Activated B cell treated with CpG ODN at 0.5 μM for 24 hours (primary cell): ENCODE measurements at regions not wholly inside any gene's neighbourhood (a gene's known extent, or its start where the extent isn't known, plus 50 kb on each side); places are given as distances from the start of the nearest gene placed in this dataset.
"Not testable (repeated sequence)": the region's sequence is repeated elsewhere in the genome, so short reads cannot be mapped to it uniquely, and the experiment has no call there.

Experiments used
- ATAC-seq: fragments of 200-7000 bp; cut with Tn5 transposase; one replicate; pipeline ENCODE4 v1.10.0; 2021; ENCODE audit warnings: low read depth, mild to moderate bottlenecking, moderate library complexity
- CTCF ChIA-PET: fragments of 350-600 bp; sonication (Branson Sonifier 250); formaldehyde crosslinking; loops from one replicate; lab custom pipeline; 2021; ENCODE audit warnings: antibody characterized with exemption; lab: Charles Lee
- POLR2A ChIA-PET: fragments of 350-600 bp; sonication (Branson Sonifier 250); formaldehyde crosslinking; loops from one replicate; lab custom pipeline; 2021; ENCODE audit warnings: antibody characterized with exemption; lab: Charles Lee
- DNase-seq: peaks from one replicate; pipeline ENCODE4 v3.0.0; 2022
- H3K27ac Mint-ChIP-seq: one replicate; pipeline ENCODE4 v1.8.0; 2020; ENCODE audit warnings: mixed read lengths
- H3K27me3 Mint-ChIP-seq: one replicate; pipeline ENCODE4 v1.8.0; 2021; ENCODE audit warnings: mixed read lengths
- H3K36me3 Mint-ChIP-seq: one replicate; pipeline ENCODE4 v1.8.0; 2021; ENCODE audit warnings: low read depth, mixed read lengths
- H3K4me1 Mint-ChIP-seq: one replicate; pipeline ENCODE4 v1.8.0; 2021; ENCODE audit warnings: mixed read lengths
- H3K4me3 Mint-ChIP-seq: one replicate; pipeline ENCODE4 v1.8.0; 2020; ENCODE audit warnings: mild to moderate bottlenecking, mixed read lengths
- H3K9me3 Mint-ChIP-seq: one replicate; pipeline ENCODE4 v1.8.0; 2020; ENCODE audit warnings: mixed read lengths
- intact Hi-C: fragments of 100-400 bp; cut with micrococcal nuclease; formaldehyde crosslinking; loops from one replicate; pipeline ENCODE4 v1.15.1; 2024
- TF ChIP-seq, protein P1 (sequence below): fragments of 200-600 bp; IDR thresholded peaks from one replicate; pipeline ENCODE4 v1.8.0; 2022; ENCODE audit warnings: antibody characterized with exemption, mild to moderate bottlenecking

DNA sequence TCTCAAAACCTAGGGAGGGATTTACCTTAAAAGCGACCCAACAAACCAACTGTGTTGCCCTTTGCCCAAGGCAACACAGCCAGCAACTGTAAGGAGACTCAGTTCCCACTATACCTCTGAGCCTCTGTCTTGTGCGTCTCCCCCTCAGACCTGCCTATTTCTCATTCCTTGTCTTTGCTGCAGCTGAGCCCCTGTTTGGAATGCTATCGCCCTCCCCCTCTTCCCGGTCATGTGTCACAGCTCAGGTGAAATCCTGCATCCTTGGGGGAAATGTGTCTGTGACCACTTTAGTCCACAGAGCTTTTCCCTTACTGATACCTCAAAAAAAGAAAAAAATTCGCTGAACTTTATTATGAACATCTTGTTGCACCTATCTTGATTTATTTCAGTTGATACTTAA is 52.0 kb upstream of the LRIG1 start:
- Mint-ChIP-seq H3K9me3 (no peaks in the 10 kb centered on the region), H3K4me1 (peaks cover 16% of the 10 kb centered on the region), H3K27me3 (peaks cover 35% of the 10 kb centered on the region), H3K36me3 (no peaks in the 10 kb centered on the region), H3K4me3 (no peak overlapping the region), H3K27ac (no peak overlapping the region)
- POLR2A ChIA-PET = no interaction called here
- TF ChIP-seq, protein P1, sequence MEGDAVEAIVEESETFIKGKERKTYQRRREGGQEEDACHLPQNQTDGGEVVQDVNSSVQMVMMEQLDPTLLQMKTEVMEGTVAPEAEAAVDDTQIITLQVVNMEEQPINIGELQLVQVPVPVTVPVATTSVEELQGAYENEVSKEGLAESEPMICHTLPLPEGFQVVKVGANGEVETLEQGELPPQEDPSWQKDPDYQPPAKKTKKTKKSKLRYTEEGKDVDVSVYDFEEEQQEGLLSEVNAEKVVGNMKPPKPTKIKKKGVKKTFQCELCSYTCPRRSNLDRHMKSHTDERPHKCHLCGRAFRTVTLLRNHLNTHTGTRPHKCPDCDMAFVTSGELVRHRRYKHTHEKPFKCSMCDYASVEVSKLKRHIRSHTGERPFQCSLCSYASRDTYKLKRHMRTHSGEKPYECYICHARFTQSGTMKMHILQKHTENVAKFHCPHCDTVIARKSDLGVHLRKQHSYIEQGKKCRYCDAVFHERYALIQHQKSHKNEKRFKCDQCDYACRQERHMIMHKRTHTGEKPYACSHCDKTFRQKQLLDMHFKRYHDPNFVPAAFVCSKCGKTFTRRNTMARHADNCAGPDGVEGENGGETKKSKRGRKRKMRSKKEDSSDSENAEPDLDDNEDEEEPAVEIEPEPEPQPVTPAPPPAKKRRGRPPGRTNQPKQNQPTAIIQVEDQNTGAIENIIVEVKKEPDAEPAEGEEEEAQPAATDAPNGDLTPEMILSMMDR = no peak
- intact Hi-C loops = no loop called here
- CTCF ChIA-PET = no interaction called here
- DNase-seq = no peak
- no peak for ATAC-seq

DNA sequence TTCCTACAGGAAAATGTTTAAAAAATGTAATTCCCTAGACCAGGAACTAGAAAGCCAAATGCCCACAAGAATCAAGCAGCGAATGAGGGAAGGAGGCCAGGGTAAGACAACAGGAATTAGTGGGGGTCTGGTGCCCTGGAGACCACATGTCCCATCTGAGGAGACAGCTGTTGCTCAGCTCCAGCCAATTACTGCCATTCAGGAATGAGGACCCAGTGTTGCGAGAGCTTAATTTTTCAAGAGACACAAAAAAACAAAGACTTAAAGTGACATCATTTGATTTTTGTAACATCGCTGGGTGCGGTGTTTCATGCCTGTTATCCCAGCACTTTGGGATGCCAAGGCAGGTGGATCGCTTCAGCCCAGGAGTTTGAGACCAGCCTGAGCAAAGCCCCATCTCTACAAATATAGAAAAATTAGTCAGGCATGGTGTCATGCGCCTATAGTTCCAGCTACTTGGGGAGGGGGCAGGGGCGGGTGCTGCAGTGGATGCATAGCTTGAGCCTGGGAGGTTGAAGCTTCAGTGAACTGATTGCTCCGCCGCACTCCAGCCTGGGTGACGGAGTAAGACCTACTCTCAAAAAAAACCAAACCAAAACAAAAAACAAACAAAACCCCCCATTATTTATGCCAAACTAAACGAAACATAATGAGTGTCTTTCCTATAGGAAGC is 52.8 kb upstream of the LRIG1 start:
- ChIA-PET POLR2A (no interaction called here), CTCF (no interaction called here)
- no peak for DNase-seq
- Mint-ChIP-seq H3K4me1 (peaks cover 16% of the 10 kb centered on the region), H3K27ac (no peak overlapping the region), H3K36me3 (no peaks in the 10 kb centered on the region), H3K27me3 (peaks cover 35% of the 10 kb centered on the region), H3K9me3 (no peaks in the 10 kb centered on the region), H3K4me3 (no peak overlapping the region)
- intact Hi-C loops = no loop called here
- no peak for ATAC-seq
- TF ChIP-seq, protein P1 = no peak

DNA sequence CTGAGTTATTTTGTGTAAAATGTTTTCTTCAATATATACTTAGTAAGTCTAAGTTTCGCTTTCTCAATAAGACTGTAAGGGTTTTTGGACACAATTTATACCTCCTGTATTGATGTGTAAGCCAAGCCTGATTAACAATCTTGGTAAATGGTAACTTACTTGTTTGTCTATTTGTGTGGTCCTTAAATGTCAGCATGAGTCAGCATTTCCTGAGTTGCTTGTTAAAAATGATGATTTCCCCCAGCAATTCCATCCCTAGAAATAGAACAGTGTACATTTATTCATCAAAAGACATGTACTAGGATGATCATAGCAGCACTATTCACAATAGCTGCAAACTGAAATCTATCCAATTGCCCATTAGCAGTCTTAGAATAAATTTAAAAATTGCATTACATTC is 53.4 kb upstream of the LRIG1 start:
- Mint-ChIP-seq H3K27me3 (peaks cover 37% of the 10 kb centered on the region), H3K9me3 (no peaks in the 10 kb centered on the region), H3K36me3 (no peaks in the 10 kb centered on the region), H3K4me1 (peaks cover 16% of the 10 kb centered on the region), H3K27ac (no peak overlapping the region), H3K4me3 (no peak overlapping the region)
- ATAC-seq = no peak
- TF ChIP-seq, protein P1 = no peak
- CTCF ChIA-PET = no interaction called here
- intact Hi-C loops = no loop called here
- POLR2A ChIA-PET = no interaction called here
- no peak for DNase-seq

DNA sequence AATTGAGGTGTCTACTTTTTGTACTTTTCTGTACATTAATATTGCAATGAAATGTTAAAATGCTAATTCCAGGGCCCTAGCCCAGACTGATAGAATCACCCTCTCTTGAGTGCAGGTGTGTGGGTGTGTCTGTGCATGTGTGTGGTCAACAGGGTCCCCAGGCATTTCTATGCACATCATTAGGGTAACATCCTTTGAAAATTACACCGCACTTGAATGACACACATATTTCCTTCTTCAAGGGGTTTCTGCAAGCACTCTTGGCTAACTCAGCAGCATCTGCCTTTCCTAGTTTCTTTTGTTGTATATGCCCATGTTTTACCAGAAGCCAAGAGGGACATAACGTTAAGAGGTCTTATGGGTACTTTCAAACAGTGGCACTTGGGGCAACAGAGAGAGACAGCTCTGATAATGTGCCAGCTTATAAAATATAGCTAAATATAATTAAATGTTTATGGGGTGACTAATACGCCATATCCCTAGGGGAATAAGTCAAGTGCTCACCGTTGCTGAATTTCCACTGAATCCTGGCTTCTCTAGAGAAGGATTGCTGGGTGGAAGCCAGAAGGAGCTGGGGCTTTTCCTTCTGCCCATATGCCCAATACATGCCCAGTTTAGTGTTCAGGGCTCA is 54.5 kb upstream of the LRIG1 start:
- no peak overlapping the region for H3K27ac Mint-ChIP-seq
- ChIA-PET POLR2A (no interaction called here), CTCF (no interaction called here)
- ATAC-seq (no peak), DNase-seq (no peak)
- intact Hi-C loops = no loop called here
- no peaks in the 10 kb centered on the region for H3K36me3 Mint-ChIP-seq
- no peak overlapping the region for H3K4me3 Mint-ChIP-seq
- H3K4me1 Mint-ChIP-seq = peaks cover 16% of the 10 kb centered on the region
- peaks cover 37% of the 10 kb centered on the region for H3K27me3 Mint-ChIP-seq
- TF ChIP-seq, protein P1 = no peak
- peaks cover 5% of the 10 kb centered on the region for H3K9me3 Mint-ChIP-seq

DNA sequence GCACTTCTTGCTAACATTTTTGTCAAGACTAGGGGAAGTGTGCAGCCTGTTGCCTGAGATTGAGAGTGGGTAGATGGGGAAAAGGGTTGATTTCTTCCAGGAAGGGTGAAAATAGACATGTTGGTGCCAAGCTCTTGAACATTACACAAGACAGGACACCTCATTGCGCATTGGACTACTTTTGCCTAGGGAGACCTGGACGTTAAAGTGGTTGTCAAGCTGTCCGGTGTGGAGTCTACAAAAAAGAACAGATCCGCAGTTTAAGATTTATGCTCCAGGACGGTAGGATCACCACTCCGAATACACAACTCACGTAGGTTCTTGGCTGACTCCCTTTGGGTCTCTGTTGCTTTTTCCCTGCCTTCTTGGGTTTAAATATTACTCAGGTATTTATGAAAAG is 56.3 kb upstream of the LRIG1 start:
- Mint-ChIP-seq H3K9me3 (peaks cover 9% of the 10 kb centered on the region), H3K36me3 (no peaks in the 10 kb centered on the region), H3K4me1 (peaks cover 16% of the 10 kb centered on the region), H3K27me3 (peaks cover 36% of the 10 kb centered on the region), H3K4me3 (no peak overlapping the region), H3K27ac (no peak overlapping the region)
- intact Hi-C loops = no loop called here
- ChIA-PET POLR2A (no interaction called here), CTCF (no interaction called here)
- DNase-seq = no peak
- ATAC-seq = no peak
- TF ChIP-seq, protein P1 = no peak

DNA sequence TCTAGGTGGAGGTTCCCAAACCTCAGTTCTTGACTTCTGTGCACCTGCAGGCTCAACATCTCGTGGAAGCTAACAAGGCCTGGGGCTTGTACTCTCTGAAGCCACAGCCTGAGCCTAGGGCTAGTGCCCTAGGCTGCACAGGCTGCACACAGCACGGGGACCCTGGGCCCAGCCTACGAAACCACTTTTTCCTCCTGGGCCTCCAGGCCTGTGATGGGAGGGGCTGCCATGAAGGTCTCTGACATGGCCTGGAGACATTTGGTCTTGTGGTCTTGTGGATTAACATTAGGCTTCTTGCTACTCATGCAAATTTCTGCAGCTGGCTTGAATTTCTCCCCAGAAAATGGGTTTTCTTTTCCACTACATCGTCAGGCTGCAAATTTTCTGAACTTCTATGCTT is 59.1 kb upstream of the LRIG1 start:
- H3K4me3 Mint-ChIP-seq, H3K9me3 Mint-ChIP-seq, H3K4me1 Mint-ChIP-seq, DNase-seq, CTCF ChIA-PET, POLR2A ChIA-PET, intact Hi-C loops, ATAC-seq, H3K36me3 Mint-ChIP-seq, H3K27ac Mint-ChIP-seq: not testable (repeated sequence)
- H3K27me3 Mint-ChIP-seq = peaks cover 22% of the 10 kb centered on the region
